ENCODE measurements at regions not wholly inside any gene's neighbourhood (a gene's known extent, or its start where the extent isn't known, plus 50 kb on each side); places are given as distances from the start of the nearest gene placed in this dataset.

GRCh38 chr1:244205906-244206305 lies 154.8 kb downstream of the ZBTB18 start:
- H3K9ac ChIP-seq (ENCODE audit: insufficient read length), result no peak overlapping the region
- no peak for DNase-seq (ENCODE audit: low read depth, low spot score)
- TF ChIP-seq FOXP2 (optimal IDR thresholded peaks at IDR 0.05; ENCODE audit: control extremely low read depth, extremely low read length, insufficient read depth) (no peak), POLR2AphosphoS5 (IDR thresholded peaks at IDR 0.05; ENCODE audit: borderline replicate concordance, low read depth, low read length) (no peak), EZH2 (IDR thresholded peaks at IDR 0.05) (no peak)

DNA sequence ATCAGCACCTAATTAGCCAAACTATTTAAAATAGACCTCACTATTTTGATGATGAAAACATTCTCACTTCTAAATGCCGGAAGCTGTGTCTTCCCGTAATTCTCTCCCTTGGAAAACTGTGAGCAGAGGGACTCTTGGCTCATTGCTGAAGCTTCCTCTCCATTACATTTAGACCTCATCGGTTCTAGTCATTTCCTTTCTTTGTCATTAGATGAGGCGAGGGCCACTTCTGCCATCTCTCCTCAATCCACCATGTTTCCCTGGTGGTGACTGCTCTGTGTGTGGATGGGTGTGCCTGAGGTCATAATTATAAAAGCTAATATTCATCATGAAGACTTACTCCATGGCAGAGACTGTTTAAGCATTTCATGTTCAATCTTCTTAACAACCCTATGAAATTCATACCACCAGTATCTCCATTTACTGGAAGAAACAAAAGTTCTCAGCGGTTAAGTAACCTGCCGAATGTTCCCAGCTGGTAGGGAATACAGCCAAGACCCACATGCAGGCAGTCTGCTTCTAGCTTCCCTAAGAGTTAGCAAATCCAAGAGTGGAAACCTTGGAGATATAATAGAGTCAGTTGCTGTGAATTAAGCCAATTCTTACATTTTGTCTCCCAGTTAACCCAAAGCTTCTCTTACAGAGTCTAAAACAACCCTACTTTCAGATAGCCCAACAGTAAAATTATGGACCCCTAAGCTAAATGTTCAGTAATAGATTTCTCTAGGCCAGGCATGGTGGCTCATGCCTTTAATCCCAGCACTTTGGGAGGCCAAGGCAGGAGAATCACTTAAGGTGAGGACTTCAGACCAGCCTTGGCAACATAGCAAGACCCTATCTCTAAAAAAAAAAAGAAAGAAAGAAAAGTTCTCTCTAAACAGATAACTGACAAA lies 156.2 kb downstream of the ZBTB18 start:
- no peak overlapping the region for H3K4me3 ChIP-seq

More at GRCh38 chr1:244205906-244206305, 154.8 kb downstream of the ZBTB18 start:
- Histone ChIP-seq H3K27ac (no peak overlapping the region), H3K36me3 (ENCODE audit: insufficient read depth, low read length) (no peaks in the 10 kb centered on the region), H3K9me3 (ENCODE audit: low read depth, low read length) (no peaks in the 10 kb centered on the region), H3K4me3 (no peak overlapping the region)

DNA sequence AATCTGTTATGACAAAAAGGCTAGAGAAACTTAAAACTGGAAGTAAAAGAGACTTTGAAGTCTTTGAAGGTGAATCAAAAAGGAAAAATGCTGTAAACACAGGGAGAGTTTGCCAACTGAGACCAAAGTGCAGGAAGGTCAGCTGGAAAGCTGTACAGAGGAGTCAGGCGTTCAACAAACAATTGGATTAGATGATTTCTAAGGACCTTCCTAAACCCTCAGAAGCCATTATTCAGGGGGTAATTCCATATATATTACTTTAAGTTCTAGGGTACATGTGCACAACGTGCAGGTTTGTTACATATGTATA lies 156.8 kb downstream of the ZBTB18 start:
- Histone ChIP-seq H3K9me3 (ENCODE audit: low read depth, low read length) (no peaks in the 10 kb centered on the region), H3K9ac (ENCODE audit: insufficient read length) (no peak overlapping the region), H3K36me3 (ENCODE audit: insufficient read depth, low read length) (no peaks in the 10 kb centered on the region), H3K27ac (no peak overlapping the region), H3K4me3 (no peak overlapping the region)
- TF ChIP-seq FOXP2 (optimal IDR thresholded peaks at IDR 0.05; ENCODE audit: control extremely low read depth, extremely low read length, insufficient read depth), result no peak
- no peak for TF ChIP-seq POLR2AphosphoS5 (IDR thresholded peaks at IDR 0.05; ENCODE audit: borderline replicate concordance, low read depth, low read length)
- no peak for TF ChIP-seq EZH2 (IDR thresholded peaks at IDR 0.05)
- no peak for DNase-seq (ENCODE audit: low read depth, low spot score)

More for the DNA sequence above, 156.2 kb downstream of the ZBTB18 start:
- Histone ChIP-seq H3K9me3 (ENCODE audit: low read depth, low read length) (no peaks in the 10 kb centered on the region), H3K9ac (ENCODE audit: insufficient read length) (no peak overlapping the region), H3K36me3 (ENCODE audit: insufficient read depth, low read length) (no peaks in the 10 kb centered on the region), H3K27ac (no peak overlapping the region)
- TF ChIP-seq POLR2AphosphoS5 (IDR thresholded peaks at IDR 0.05; ENCODE audit: borderline replicate concordance, low read depth, low read length) (no peak), EZH2 (IDR thresholded peaks at IDR 0.05) (no peak), FOXP2 (optimal IDR thresholded peaks at IDR 0.05; ENCODE audit: control extremely low read depth, extremely low read length, insufficient read depth) (no peak)
- DNase-seq (ENCODE audit: low read depth, low spot score), result no peak

DNA sequence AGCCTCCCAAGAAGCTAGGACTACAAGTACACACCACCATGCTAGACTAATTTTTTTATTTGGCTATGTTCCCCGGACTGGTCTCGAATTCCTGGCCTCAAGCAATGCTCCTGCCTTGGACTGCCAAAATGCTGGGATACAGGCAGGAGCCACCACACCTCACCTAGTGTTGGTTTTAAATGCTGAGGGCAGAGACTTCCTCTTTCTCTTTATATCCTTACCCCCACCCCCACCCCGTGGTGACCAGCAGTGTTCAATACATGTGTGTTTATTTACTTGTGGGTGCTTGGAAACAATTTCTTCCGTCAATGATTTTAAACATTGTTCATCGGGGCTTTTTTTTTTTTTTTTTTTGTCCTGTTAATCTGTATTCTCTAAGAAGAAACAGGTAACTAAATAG lies 158.9 kb downstream of the ZBTB18 start:
- Histone ChIP-seq H3K9ac (ENCODE audit: insufficient read length) (no peak overlapping the region), H3K36me3 (ENCODE audit: insufficient read depth, low read length) (no peaks in the 10 kb centered on the region), H3K9me3 (ENCODE audit: low read depth, low read length) (no peaks in the 10 kb centered on the region), H3K4me3 (no peak overlapping the region), H3K27ac (no peak overlapping the region)
- TF ChIP-seq FOXP2 (optimal IDR thresholded peaks at IDR 0.05; ENCODE audit: control extremely low read depth, extremely low read length, insufficient read depth), result no peak
- no peak for TF ChIP-seq POLR2AphosphoS5 (IDR thresholded peaks at IDR 0.05; ENCODE audit: borderline replicate concordance, low read depth, low read length)
- no peak for TF ChIP-seq EZH2 (IDR thresholded peaks at IDR 0.05)
- no peak for DNase-seq (ENCODE audit: low read depth, low spot score)

DNA sequence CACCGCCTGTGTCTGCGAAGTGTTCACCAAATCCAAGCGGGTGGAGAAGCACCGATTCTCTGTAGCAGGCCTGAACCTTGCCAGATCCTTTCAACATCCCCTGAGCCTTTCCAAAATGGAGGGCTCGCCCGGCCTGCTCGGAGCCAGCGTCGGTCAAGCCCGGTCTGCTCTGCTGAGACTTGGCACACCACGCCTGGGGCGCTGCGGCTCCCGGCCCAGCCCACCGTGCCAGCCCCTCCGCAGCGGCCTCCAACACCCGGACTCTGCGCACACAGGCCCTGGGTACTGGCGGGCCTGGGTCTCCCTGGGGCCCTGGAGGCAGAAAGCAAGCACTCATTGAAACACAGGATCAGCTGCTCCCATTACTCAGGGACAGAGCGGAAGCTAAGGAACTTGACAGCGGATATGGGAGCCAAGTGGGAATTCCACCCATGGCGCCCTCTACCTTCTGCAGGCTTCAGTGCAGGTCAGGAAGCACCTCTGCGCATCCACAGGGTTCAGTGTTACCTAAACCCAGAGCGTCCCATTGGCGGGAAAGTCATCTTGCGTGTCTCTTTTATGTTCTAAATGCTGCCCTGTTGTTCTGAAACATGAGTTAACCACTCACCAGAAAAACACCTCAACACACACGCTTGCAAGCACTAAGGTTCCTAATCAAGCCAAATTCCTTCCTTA lies 159.9 kb downstream of the ZBTB18 start:
- Histone ChIP-seq H3K4me3 (no peak overlapping the region), H3K27ac (no peak overlapping the region), H3K36me3 (ENCODE audit: insufficient read depth, low read length) (no peaks in the 10 kb centered on the region), H3K9me3 (ENCODE audit: low read depth, low read length) (no peaks in the 10 kb centered on the region), H3K9ac (ENCODE audit: insufficient read length) (no peak overlapping the region)
- no peak for DNase-seq (ENCODE audit: low read depth, low spot score)
- no peak for TF ChIP-seq FOXP2 (optimal IDR thresholded peaks at IDR 0.05; ENCODE audit: control extremely low read depth, extremely low read length, insufficient read depth)
- TF ChIP-seq EZH2 (IDR thresholded peaks at IDR 0.05), result no peak
- no peak for TF ChIP-seq POLR2AphosphoS5 (IDR thresholded peaks at IDR 0.05; ENCODE audit: borderline replicate concordance, low read depth, low read length)

DNA sequence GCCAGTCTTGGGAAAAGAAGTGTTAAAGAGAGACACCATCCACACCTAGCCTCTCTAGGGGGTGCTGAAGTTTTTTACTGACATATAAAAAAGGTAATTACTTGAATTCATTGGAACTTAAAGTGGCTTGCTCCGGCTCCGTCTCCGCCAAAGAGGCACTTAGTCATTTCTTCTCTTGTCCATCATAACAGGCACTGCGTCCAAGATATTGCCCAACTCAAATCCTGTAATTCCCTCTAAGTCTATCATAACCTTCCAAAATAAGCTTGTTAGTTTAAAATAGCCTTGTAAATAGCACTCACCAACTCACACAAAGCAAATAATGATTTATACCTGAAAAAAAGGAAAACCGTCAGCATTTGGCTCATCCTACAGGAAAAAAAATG lies 160.5 kb downstream of the ZBTB18 start:
- Histone ChIP-seq H3K27ac (no peak overlapping the region), H3K36me3 (ENCODE audit: insufficient read depth, low read length) (no peaks in the 10 kb centered on the region), H3K4me3 (no peak overlapping the region), H3K9me3 (ENCODE audit: low read depth, low read length) (no peaks in the 10 kb centered on the region), H3K9ac (ENCODE audit: insufficient read length) (no peak overlapping the region)
- no peak for DNase-seq (ENCODE audit: low read depth, low spot score)
- no peak for TF ChIP-seq POLR2AphosphoS5 (IDR thresholded peaks at IDR 0.05; ENCODE audit: borderline replicate concordance, low read depth, low read length)
- no peak for TF ChIP-seq EZH2 (IDR thresholded peaks at IDR 0.05)
- TF ChIP-seq FOXP2 (optimal IDR thresholded peaks at IDR 0.05; ENCODE audit: control extremely low read depth, extremely low read length, insufficient read depth), result no peak

- no peak for DNase-seq (ENCODE audit: low read depth, low spot score)
Measured at GRCh38 chr1:244212219-244212618, 161.1 kb downstream of the ZBTB18 start.

DNA sequence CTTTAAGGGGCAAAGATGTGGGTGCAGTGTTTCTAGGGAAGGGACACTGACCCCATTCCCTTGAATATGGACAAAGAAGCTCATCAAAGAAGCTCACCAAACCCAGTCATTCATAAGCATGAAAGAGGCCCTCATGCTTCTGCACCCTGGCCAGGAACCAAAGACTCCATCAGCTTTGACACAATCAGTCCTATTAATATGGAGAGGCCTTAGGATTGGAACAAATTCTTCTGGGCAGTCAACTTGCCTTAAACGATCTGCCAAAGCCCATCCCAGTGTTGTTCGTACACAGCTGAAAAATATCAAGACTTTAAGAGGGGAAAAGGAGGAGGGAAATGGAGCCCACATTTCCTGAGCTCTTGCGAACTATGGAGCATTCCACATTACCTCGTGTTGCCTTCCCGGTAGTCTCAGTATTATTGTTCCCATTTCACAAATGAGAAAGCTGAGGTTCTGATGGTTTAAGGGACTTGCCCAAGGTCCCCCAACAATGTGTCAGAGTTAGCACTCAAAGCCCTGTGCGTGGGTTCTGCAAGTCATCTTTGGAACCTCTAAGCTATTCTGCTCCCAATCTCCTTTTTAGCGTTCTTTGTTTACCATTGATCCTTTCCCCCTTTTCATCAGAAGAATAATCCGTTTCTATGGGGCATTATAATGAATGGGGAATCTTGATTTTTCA lies 161.9 kb downstream of the ZBTB18 start:
- no peak for TF ChIP-seq EZH2 (IDR thresholded peaks at IDR 0.05)
- TF ChIP-seq POLR2AphosphoS5 (IDR thresholded peaks at IDR 0.05; ENCODE audit: borderline replicate concordance, low read depth, low read length), result no peak
- no peak for TF ChIP-seq FOXP2 (optimal IDR thresholded peaks at IDR 0.05; ENCODE audit: control extremely low read depth, extremely low read length, insufficient read depth)
- DNase-seq (ENCODE audit: low read depth, low spot score), result no peak

More at GRCh38 chr1:244212219-244212618, 161.1 kb downstream of the ZBTB18 start:
- H3K4me3 ChIP-seq, result no peak overlapping the region
- TF ChIP-seq FOXP2 (optimal IDR thresholded peaks at IDR 0.05; ENCODE audit: control extremely low read depth, extremely low read length, insufficient read depth) (no peak), EZH2 (IDR thresholded peaks at IDR 0.05) (no peak), POLR2AphosphoS5 (IDR thresholded peaks at IDR 0.05; ENCODE audit: borderline replicate concordance, low read depth, low read length) (no peak)
- H3K36me3 ChIP-seq (ENCODE audit: insufficient read depth, low read length), result no peaks in the 10 kb centered on the region
- H3K9ac ChIP-seq (ENCODE audit: insufficient read length), result no peak overlapping the region
- H3K9me3 ChIP-seq (ENCODE audit: low read depth, low read length), result no peaks in the 10 kb centered on the region
- H3K27ac ChIP-seq, result no peak overlapping the region

More for the DNA sequence above, 161.9 kb downstream of the ZBTB18 start:
- H3K9ac ChIP-seq (ENCODE audit: insufficient read length), result no peak overlapping the region
- no peak overlapping the region for H3K27ac ChIP-seq
- H3K36me3 ChIP-seq (ENCODE audit: insufficient read depth, low read length), result no peaks in the 10 kb centered on the region
- H3K9me3 ChIP-seq (ENCODE audit: low read depth, low read length), result no peaks in the 10 kb centered on the region
- no peak overlapping the region for H3K4me3 ChIP-seq

Measured in SK-N-MC (cell line).